ENCODE measurements at regions not wholly inside any gene's neighbourhood (a gene's known extent, or its start where the extent isn't known, plus 50 kb on each side); places are given as distances from the start of the nearest gene placed in this dataset.

DNA sequence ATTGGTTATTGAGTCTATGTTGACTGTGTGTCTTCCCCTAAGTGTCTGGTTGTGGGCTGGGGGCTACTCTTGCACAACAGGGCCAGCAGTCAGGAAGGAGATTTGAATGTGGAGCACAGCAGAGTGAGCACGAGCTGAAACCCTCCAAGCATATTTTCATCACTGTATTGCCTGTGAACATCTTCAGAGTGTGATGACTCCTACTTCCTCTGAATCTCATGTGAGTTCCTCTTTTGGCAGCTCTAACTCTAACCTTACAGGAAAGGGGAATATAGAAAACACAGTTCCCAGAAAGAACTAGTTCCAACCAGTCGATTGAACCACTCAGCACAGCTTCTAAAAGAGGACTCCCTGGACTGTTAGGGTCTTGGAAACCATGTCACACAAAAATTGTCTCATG is 211.6 kb downstream of the RAP2B start:
- TF ChIP-seq, protein P1, sequence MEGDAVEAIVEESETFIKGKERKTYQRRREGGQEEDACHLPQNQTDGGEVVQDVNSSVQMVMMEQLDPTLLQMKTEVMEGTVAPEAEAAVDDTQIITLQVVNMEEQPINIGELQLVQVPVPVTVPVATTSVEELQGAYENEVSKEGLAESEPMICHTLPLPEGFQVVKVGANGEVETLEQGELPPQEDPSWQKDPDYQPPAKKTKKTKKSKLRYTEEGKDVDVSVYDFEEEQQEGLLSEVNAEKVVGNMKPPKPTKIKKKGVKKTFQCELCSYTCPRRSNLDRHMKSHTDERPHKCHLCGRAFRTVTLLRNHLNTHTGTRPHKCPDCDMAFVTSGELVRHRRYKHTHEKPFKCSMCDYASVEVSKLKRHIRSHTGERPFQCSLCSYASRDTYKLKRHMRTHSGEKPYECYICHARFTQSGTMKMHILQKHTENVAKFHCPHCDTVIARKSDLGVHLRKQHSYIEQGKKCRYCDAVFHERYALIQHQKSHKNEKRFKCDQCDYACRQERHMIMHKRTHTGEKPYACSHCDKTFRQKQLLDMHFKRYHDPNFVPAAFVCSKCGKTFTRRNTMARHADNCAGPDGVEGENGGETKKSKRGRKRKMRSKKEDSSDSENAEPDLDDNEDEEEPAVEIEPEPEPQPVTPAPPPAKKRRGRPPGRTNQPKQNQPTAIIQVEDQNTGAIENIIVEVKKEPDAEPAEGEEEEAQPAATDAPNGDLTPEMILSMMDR (IDR thresholded peaks at IDR 0.05) = no peak
- TF ChIP-seq POLR2AphosphoS5 (IDR thresholded peaks at IDR 0.05; ENCODE audit: low read depth, low read length) = no peak

All from Panc1 (cell line).